ENCODE measurements at regions not wholly inside any gene's neighbourhood (a gene's known extent, or its start where the extent isn't known, plus 50 kb on each side); places are given as distances from the start of the nearest gene placed in this dataset.

DNA sequence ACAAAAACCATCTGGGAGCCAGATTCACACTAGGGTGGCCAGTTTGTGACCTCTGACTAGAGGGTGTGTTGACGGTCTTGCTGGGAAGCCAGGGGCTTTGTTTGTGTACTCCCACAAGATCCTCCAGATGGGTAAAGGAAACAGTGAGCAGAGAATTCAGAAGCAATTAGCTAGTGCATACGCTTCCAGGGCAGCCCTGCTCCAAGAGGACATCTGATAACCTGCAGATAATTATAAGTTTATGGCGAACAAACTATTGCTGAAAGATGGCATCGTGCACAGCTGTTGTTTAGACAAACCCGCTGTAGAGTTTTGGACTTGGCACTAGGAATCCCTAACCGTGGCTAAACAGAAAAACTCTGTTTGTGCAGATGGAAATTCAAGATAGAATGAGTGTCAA, 326.4 kb downstream of the TGFB2 start:
- H3K27ac Mint-ChIP-seq (ENCODE audit: unreplicated experiment): no peak overlapping the region
- H3K9me3 Mint-ChIP-seq (ENCODE audit: low read depth, unreplicated experiment): peaks cover 4% of the 10 kb centered on the region
- H3K4me1 Mint-ChIP-seq (ENCODE audit: low read depth, unreplicated experiment): peaks cover 19% of the 10 kb centered on the region
- CTCF ChIA-PET: no interaction called here
- no peaks in the 10 kb centered on the region for H3K27me3 Mint-ChIP-seq (ENCODE audit: unreplicated experiment)
- no peak overlapping the region for H3K4me3 Mint-ChIP-seq (ENCODE audit: low read depth, unreplicated experiment)
- intact Hi-C loops (cut with micrococcal nuclease; ENCODE audit: unreplicated experiment): loop anchor here (5.0 to 10.0 kb wide), 2 partner anchors 114 to 327 kb away; partner anchors contain the start of gene TGFB2
- TF ChIP-seq, protein P1, sequence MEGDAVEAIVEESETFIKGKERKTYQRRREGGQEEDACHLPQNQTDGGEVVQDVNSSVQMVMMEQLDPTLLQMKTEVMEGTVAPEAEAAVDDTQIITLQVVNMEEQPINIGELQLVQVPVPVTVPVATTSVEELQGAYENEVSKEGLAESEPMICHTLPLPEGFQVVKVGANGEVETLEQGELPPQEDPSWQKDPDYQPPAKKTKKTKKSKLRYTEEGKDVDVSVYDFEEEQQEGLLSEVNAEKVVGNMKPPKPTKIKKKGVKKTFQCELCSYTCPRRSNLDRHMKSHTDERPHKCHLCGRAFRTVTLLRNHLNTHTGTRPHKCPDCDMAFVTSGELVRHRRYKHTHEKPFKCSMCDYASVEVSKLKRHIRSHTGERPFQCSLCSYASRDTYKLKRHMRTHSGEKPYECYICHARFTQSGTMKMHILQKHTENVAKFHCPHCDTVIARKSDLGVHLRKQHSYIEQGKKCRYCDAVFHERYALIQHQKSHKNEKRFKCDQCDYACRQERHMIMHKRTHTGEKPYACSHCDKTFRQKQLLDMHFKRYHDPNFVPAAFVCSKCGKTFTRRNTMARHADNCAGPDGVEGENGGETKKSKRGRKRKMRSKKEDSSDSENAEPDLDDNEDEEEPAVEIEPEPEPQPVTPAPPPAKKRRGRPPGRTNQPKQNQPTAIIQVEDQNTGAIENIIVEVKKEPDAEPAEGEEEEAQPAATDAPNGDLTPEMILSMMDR (IDR thresholded peaks at IDR 0.05; ENCODE audit: unreplicated experiment): no peak
- no peaks in the 10 kb centered on the region for H3K36me3 Mint-ChIP-seq (ENCODE audit: insufficient read depth, unreplicated experiment)
- no TSS peak for BruUV-seq (replicated peaks)
- no peak for DNase-seq

DNA sequence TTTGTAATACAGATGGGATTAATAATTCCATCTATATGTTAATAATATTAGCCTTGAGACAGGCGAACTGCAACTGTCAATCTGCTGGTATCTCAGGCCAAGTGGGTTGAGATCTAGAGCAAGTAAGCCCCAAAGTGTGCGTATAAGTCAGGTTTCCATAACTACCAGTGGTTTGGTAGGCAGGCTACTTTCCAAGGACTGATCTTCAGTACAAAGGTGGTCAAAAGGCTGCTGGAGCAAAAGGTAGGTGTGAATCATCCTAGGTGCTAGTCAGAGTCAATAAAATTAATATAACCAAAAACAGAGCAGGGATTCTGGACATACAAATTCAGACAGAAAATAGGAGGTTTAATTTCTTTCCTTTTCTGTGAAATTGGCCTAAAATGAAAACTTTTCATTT, 328.0 kb downstream of the TGFB2 start:
- CTCF ChIA-PET: no interaction called here
- Mint-ChIP-seq H3K9me3 (ENCODE audit: low read depth, unreplicated experiment) (peaks cover 4% of the 10 kb centered on the region), H3K4me1 (ENCODE audit: low read depth, unreplicated experiment) (peaks cover 19% of the 10 kb centered on the region), H3K36me3 (ENCODE audit: insufficient read depth, unreplicated experiment) (no peaks in the 10 kb centered on the region), H3K4me3 (ENCODE audit: low read depth, unreplicated experiment) (no peak overlapping the region), H3K27ac (ENCODE audit: unreplicated experiment) (no peak overlapping the region), H3K27me3 (ENCODE audit: unreplicated experiment) (no peaks in the 10 kb centered on the region)
- TF ChIP-seq, protein P1 (IDR thresholded peaks at IDR 0.05; ENCODE audit: unreplicated experiment): no peak
- peak; percentile 6 for DNase-seq
- intact Hi-C loops (cut with micrococcal nuclease; ENCODE audit: unreplicated experiment): loop anchor here (5.0 to 10.0 kb wide), 2 partner anchors 116 to 328 kb away; partner anchors contain the start of gene TGFB2
- no TSS peak for BruUV-seq (replicated peaks)

DNA sequence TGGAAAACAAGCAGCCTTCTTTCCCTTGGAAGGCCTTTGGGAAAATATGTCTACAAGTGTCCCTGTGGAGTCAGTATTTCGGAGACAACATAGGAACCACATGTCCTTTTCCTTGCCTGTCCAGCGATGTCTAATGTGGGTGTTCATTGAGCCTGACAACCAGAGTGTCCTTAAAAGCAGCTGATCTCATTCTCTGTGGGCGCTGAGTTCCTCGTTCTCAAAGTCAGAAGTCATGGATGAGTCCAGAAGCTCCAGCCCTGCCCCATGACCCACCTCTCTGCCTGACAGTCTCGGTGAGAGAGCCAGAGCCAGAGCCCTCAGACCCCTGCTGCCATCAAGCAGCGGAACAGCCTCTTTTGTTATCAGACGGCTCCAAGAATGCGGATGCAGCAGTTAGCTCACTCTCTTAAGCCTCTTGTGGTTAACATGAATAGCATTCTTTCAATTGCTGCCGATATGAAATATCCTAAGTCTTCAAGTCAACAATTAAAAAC, 329.2 kb downstream of the TGFB2 start:
- BruUV-seq (replicated peaks): no TSS peak
- DNase-seq: peak; percentile 76
- CTCF ChIA-PET: interaction anchor here (0.8 to 1.0 kb wide), 3 partner anchors 28 to 393 kb away, joined by 3 read pairs; no protein-coding TSS in a partner anchor
- peak overlapping the region; percentile 59 for H3K27ac Mint-ChIP-seq (ENCODE audit: unreplicated experiment)
- no peaks in the 10 kb centered on the region for H3K27me3 Mint-ChIP-seq (ENCODE audit: unreplicated experiment)
- H3K4me3 Mint-ChIP-seq (ENCODE audit: low read depth, unreplicated experiment): peak overlapping the region; percentile 28
- no peaks in the 10 kb centered on the region for H3K36me3 Mint-ChIP-seq (ENCODE audit: insufficient read depth, unreplicated experiment)
- H3K9me3 Mint-ChIP-seq (ENCODE audit: low read depth, unreplicated experiment): peaks cover 4% of the 10 kb centered on the region
- intact Hi-C loops (cut with micrococcal nuclease; ENCODE audit: unreplicated experiment): loop anchor here (5.0 to 10.0 kb wide), 2 partner anchors 117 to 330 kb away; partner anchors contain the start of gene TGFB2
- TF ChIP-seq, protein P1 (IDR thresholded peaks at IDR 0.05; ENCODE audit: unreplicated experiment): no peak
- H3K4me1 Mint-ChIP-seq (ENCODE audit: low read depth, unreplicated experiment): peaks cover 19% of the 10 kb centered on the region

DNA sequence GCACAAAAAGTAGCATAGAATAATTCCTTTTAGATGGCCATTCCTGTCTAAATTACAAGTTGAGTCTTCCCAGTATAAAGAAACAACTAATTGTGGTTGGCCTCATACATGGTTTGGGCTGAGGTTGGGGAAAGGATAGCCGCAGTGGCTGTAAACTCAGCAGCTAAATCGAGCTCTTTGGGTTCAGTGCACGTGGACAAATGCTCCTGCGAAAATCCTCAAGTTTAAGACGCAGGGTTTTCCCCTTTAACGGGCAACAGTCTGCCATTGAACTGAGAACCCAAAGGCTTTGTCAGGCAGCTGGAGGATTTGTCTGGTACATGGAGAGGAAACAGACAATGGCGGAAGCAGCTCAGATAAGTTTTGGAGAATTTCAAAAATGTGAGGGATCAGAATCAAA, 331.9 kb downstream of the TGFB2 start:
- CTCF ChIA-PET: interaction anchor here (0.6 to 0.9 kb wide), 2 partner anchors 15 to 1592 kb away, joined by 3 to 4 read pairs; no protein-coding TSS in a partner anchor
- intact Hi-C loops (cut with micrococcal nuclease; ENCODE audit: unreplicated experiment): loop anchor here (10.0 kb wide), 1 partner anchor 332 kb away; the partner anchor contains the start of gene TGFB2

More for the DNA sequence above, 331.9 kb downstream of the TGFB2 start:
- Mint-ChIP-seq H3K27me3 (ENCODE audit: unreplicated experiment) (no peaks in the 10 kb centered on the region), H3K27ac (ENCODE audit: unreplicated experiment) (no peak overlapping the region), H3K36me3 (ENCODE audit: insufficient read depth, unreplicated experiment) (no peaks in the 10 kb centered on the region), H3K4me1 (ENCODE audit: low read depth, unreplicated experiment) (peaks cover 22% of the 10 kb centered on the region), H3K9me3 (ENCODE audit: low read depth, unreplicated experiment) (peaks cover 4% of the 10 kb centered on the region), H3K4me3 (ENCODE audit: low read depth, unreplicated experiment) (no peak overlapping the region)
- TF ChIP-seq, protein P1 (IDR thresholded peaks at IDR 0.05; ENCODE audit: unreplicated experiment): no peak
- DNase-seq: no peak
- BruUV-seq (replicated peaks): no TSS peak
